DMS53 (cell line): ENCODE measurements at regions not wholly inside any gene's neighbourhood (a gene's known extent, or its start where the extent isn't known, plus 50 kb on each side); places are given as distances from the start of the nearest gene placed in this dataset.

Experiments used
- DNase-seq: peaks from one replicate; lab custom pipeline; 2025; lab: John Stamatoyannopoulos, UW

- no peak for DNase-seq
Observed at GRCh38 chr3:117954131-117954530, 1080.5 kb downstream of the IGSF11 start.

GRCh38 chr3:117955196-117955595 lies 1079.5 kb downstream of the IGSF11 start:
- peak; percentile 41 for DNase-seq

GRCh38 chr3:117958027-117958426 lies 1076.6 kb downstream of the IGSF11 start:
- no peak for DNase-seq

- no peak for DNase-seq
Observed at GRCh38 chr3:117962750-117963149, 1071.9 kb downstream of the IGSF11 start.

GRCh38 chr3:117963858-117964257 lies 1070.8 kb downstream of the IGSF11 start:
- DNase-seq = no peak

GRCh38 chr3:117964814-117965213 lies 1069.8 kb downstream of the IGSF11 start:
- no peak for DNase-seq

- DNase-seq = no peak
Observed at GRCh38 chr3:117977504-117978228, 1057.0 kb downstream of the IGSF11 start.

- DNase-seq = no peak
Observed at GRCh38 chr3:117979466-117979865, 1055.2 kb downstream of the IGSF11 start.

GRCh38 chr3:117987256-117987655 lies 1047.4 kb downstream of the IGSF11 start:
- no peak for DNase-seq

GRCh38 chr3:117989982-117990381 lies 1044.7 kb downstream of the IGSF11 start:
- no peak for DNase-seq

GRCh38 chr3:117990627-117991026 lies 1044.0 kb downstream of the IGSF11 start:
- DNase-seq = no peak

- no peak for DNase-seq
Observed at GRCh38 chr3:117995842-117996437, 1038.7 kb downstream of the IGSF11 start.

GRCh38 chr3:117997201-117998049 lies 1037.2 kb downstream of the IGSF11 start:
- DNase-seq = peak; percentile 88

GRCh38 chr3:117998071-117998470 lies 1036.6 kb downstream of the IGSF11 start:
- peak; percentile 6 for DNase-seq

- no peak for DNase-seq
Observed at GRCh38 chr3:118000219-118000618, 1034.4 kb downstream of the IGSF11 start.

- no peak for DNase-seq
Observed at GRCh38 chr3:118001380-118001779, 1033.3 kb downstream of the IGSF11 start.

- no peak for DNase-seq
Observed at GRCh38 chr3:118011910-118012309, 1022.7 kb downstream of the IGSF11 start.

GRCh38 chr3:118029049-118029448 lies 1005.6 kb downstream of the IGSF11 start:
- DNase-seq = no peak

- no peak for DNase-seq
Observed at GRCh38 chr3:118036215-118036614, 998.4 kb downstream of the IGSF11 start.

GRCh38 chr3:118055381-118055780 lies 979.3 kb downstream of the IGSF11 start:
- DNase-seq = no peak

GRCh38 chr3:118057086-118057485 lies 977.6 kb downstream of the IGSF11 start:
- no peak for DNase-seq

- no peak for DNase-seq
Observed at GRCh38 chr3:118059096-118059495, 975.5 kb downstream of the IGSF11 start.

- no peak for DNase-seq
Observed at GRCh38 chr3:118067439-118067838, 967.2 kb downstream of the IGSF11 start.
